Stimulated activated CD4-positive, alpha-beta T cell treated with anti-CD3 and anti-CD28 coated beads, Interleukin-1b, Interleukin-23, amount 100 ng/mL, for 24 hours (primary cell): ENCODE measurements at regions not wholly inside any gene's neighbourhood (a gene's known extent, or its start where the extent isn't known, plus 50 kb on each side); places are given as distances from the start of the nearest gene placed in this dataset.

ENCODE experiments used
- DNase-seq, 4 experiments: peaks; one replicate each; pipeline ENCODE4 v3.0.0-alpha.2; 2020; ENCODE audit warnings: low read depth in 4 of 4, low spot score in 1 of 4

GRCh38 chr1:67582625-67583461 lies 102.2 kb upstream of the GADD45A start:
- no peak for DNase-seq

GRCh38 chr1:67583462-67583950 lies 101.5 kb upstream of the GADD45A start:
- no peak for DNase-seq

- no peak for DNase-seq
Observed at GRCh38 chr1:67584938-67585337, 100.1 kb upstream of the GADD45A start.

- DNase-seq: no peak
Observed at GRCh38 chr1:67586596-67586995, 98.4 kb upstream of the GADD45A start.

GRCh38 chr1:67588178-67588855 lies 96.7 kb upstream of the GADD45A start:
- DNase-seq: no peak

- DNase-seq: no peak
Observed at GRCh38 chr1:67589519-67590233, 95.3 kb upstream of the GADD45A start.

GRCh38 chr1:67590329-67590728 lies 94.7 kb upstream of the GADD45A start:
- DNase-seq: no peak

- DNase-seq: no peak
Observed at GRCh38 chr1:67594764-67595163, 90.2 kb upstream of the GADD45A start.

GRCh38 chr1:67596674-67597073 lies 88.3 kb upstream of the GADD45A start:
- no peak for DNase-seq

GRCh38 chr1:67597336-67597735 lies 87.7 kb upstream of the GADD45A start:
- no peak for DNase-seq

GRCh38 chr1:67599085-67599484 lies 85.9 kb upstream of the GADD45A start:
- no peak for DNase-seq

GRCh38 chr1:67601539-67601938 lies 83.5 kb upstream of the GADD45A start:
- no peak for DNase-seq

- no peak for DNase-seq
Observed at GRCh38 chr1:67601955-67602354, 83.0 kb upstream of the GADD45A start.

GRCh38 chr1:67604778-67605177 lies 80.2 kb upstream of the GADD45A start:
- no peak for DNase-seq

- DNase-seq: no peak
Observed at GRCh38 chr1:67605209-67605780, 79.7 kb upstream of the GADD45A start.

- DNase-seq: no peak
Observed at GRCh38 chr1:67607286-67607685, 77.7 kb upstream of the GADD45A start.

GRCh38 chr1:67607699-67608098 lies 77.3 kb upstream of the GADD45A start:
- DNase-seq: no peak

- no peak for DNase-seq
Observed at GRCh38 chr1:67608661-67609576, 76.1 kb upstream of the GADD45A start.

- DNase-seq: no peak
Observed at GRCh38 chr1:67609577-67610341, 75.2 kb upstream of the GADD45A start.

GRCh38 chr1:67610450-67610849 lies 74.6 kb upstream of the GADD45A start:
- DNase-seq: no peak
